Colonic mucosa (tissue), 4 donors: ENCODE measurements at regions not wholly inside any gene's neighbourhood (a gene's known extent, or its start where the extent isn't known, plus 50 kb on each side); places are given as distances from the start of the nearest gene placed in this dataset.

Source experiments
- DNase-seq: peaks from one replicate; pipeline ENCODE4 v3.0.0-alpha.2; 2020
- H3K27ac ChIP-seq: fragments of 200-600 bp; one replicate; pipeline ENCODE4 v1.8.0; 2021
- H3K27me3 ChIP-seq: fragments of 200-600 bp; one replicate; pipeline ENCODE4 v1.8.0; 2021
- H3K36me3 ChIP-seq: fragments of 200-600 bp; one replicate; pipeline ENCODE4 v1.8.0; 2021
- H3K4me1 ChIP-seq: fragments of 200-600 bp; one replicate; pipeline ENCODE4 v1.8.0; 2021; ENCODE audit warnings: mild to moderate bottlenecking
- H3K4me3 ChIP-seq: fragments of 200-600 bp; one replicate; pipeline ENCODE4 v1.8.0; 2021
- H3K9ac ChIP-seq, 2 donors: one replicate each; pipeline ENCODE4 v1.7.0; 2013; ENCODE audit warnings: control low read depth in 2 of 2, low read depth in 2 of 2, low read length in 2 of 2
- H3K9me3 ChIP-seq: fragments of 200-600 bp; one replicate; pipeline ENCODE4 v1.8.0; 2021
- CTCF ChIP-seq: fragments of 200-600 bp; IDR thresholded peaks from one replicate; pipeline ENCODE4 v1.8.0; 2022; ENCODE audit warnings: antibody characterized with exemption, mild to moderate bottlenecking
- intact Hi-C: fragments of 100-400 bp; cut with DNase I; formaldehyde crosslinking; loops from one replicate; pipeline ENCODE4 v1.14.1; 2022
- donor health status: healthy.
- donor health status: DM: no; HTN: no; CAD: no.
- donor health status: DM: no; HTN: no; CAD: no.

- H3K36me3 ChIP-seq, result no peaks in the 10 kb centered on the region
- no peak overlapping the region for H3K4me3 ChIP-seq
- no peaks in the 10 kb centered on the region for H3K4me1 ChIP-seq
- intact Hi-C loops, result no loop called here
- H3K9me3 ChIP-seq, result no peaks in the 10 kb centered on the region
- H3K9ac ChIP-seq, result no peak overlapping the region
- no peak for DNase-seq
- no peak for TF ChIP-seq CTCF
- no peaks in the 10 kb centered on the region for H3K27me3 ChIP-seq
- H3K27ac ChIP-seq, result no peak overlapping the region
Observed at GRCh38 chrX:84611843-84612636, 109.8 kb upstream of the HDX start.

GRCh38 chrX:84634201-84634782 lies 132.0 kb upstream of the HDX start:
- no peak overlapping the region for H3K4me3 ChIP-seq
- no peaks in the 10 kb centered on the region for H3K27me3 ChIP-seq
- TF ChIP-seq CTCF, result no peak
- no peak overlapping the region for H3K9ac ChIP-seq
- intact Hi-C loops, result no loop called here
- no peaks in the 10 kb centered on the region for H3K9me3 ChIP-seq
- no peaks in the 10 kb centered on the region for H3K4me1 ChIP-seq
- no peak for DNase-seq
- H3K27ac ChIP-seq, result no peak overlapping the region
- H3K36me3 ChIP-seq, result no peaks in the 10 kb centered on the region

DNA sequence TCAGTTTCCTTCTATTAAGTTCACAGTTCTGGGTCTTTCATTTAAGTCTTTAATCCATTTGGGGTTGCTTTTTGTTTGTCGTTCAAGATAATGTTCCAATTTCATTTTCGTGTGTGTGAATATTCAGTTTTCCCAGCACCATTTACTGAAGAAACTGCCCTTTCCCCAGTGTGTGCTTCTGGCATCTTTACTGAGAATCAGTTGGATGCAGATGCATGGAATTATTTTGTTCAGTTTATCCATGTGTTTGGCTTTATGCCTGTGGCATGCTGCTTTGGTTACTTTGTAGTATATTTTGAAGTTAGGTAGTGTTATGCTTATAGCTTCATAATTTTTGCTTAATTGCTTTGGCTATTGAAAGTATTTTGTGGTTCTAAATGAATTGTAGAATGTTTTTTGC lies 163.8 kb upstream of the HDX start:
- H3K27me3 ChIP-seq, result no peaks in the 10 kb centered on the region
- DNase-seq, result no peak
- H3K36me3 ChIP-seq, result no peaks in the 10 kb centered on the region
- H3K9ac ChIP-seq, result no peak overlapping the region
- H3K4me3 ChIP-seq, result no peak overlapping the region
- no peak for TF ChIP-seq CTCF
- no peaks in the 10 kb centered on the region for H3K9me3 ChIP-seq
- H3K27ac ChIP-seq, result no peak overlapping the region
- H3K4me1 ChIP-seq, result no peaks in the 10 kb centered on the region
- intact Hi-C loops, result no loop called here

- Histone ChIP-seq H3K27ac (no peak overlapping the region), H3K4me1 (no peaks in the 10 kb centered on the region), H3K4me3 (no peak overlapping the region), H3K9ac (no peak overlapping the region), H3K27me3 (no peaks in the 10 kb centered on the region), H3K9me3 (no peaks in the 10 kb centered on the region), H3K36me3 (no peaks in the 10 kb centered on the region)
- no peak for DNase-seq
- no peak for TF ChIP-seq CTCF
- intact Hi-C loops, result no loop called here
Observed at GRCh38 chrX:84690228-84690627, 188.0 kb upstream of the HDX start.

GRCh38 chrX:84709987-84710386 lies 207.7 kb upstream of the HDX start:
- H3K4me3 ChIP-seq, result no peak overlapping the region

More at GRCh38 chrX:84709987-84710386, 207.7 kb upstream of the HDX start:
- Histone ChIP-seq H3K27me3 (no peaks in the 10 kb centered on the region), H3K36me3 (no peaks in the 10 kb centered on the region), H3K9ac (no peak overlapping the region), H3K4me1 (no peaks in the 10 kb centered on the region), H3K27ac (no peak overlapping the region), H3K9me3 (no peaks in the 10 kb centered on the region)
- no peak for TF ChIP-seq CTCF
- intact Hi-C loops, result no loop called here
- no peak for DNase-seq
